GM12878 (cell line): ENCODE measurements at regions not wholly inside any gene's neighbourhood (a gene's known extent, or its start where the extent isn't known, plus 50 kb on each side); places are given as distances from the start of the nearest gene placed in this dataset.
A peak's percentile ranks its signal among the peaks of the same experiment; 100 is the strongest.

Experiments used
- ASH2L ChIP-seq: fragments of 300-600, 200-600 bp; sonication (generic); IDR thresholded peaks from 2 replicates; pipeline ENCODE4 v1.6.1; 2017; ENCODE audit warnings: low read depth, mild to moderate bottlenecking, borderline replicate concordance
- BCL11A ChIP-seq: IDR thresholded peaks from 2 replicates; pipeline ENCODE4 v1.6.1; 2011; ENCODE audit warnings: low read depth, low read length
- BMI1 ChIP-seq: fragments of 450-650 bp; IDR thresholded peaks from 2 replicates; pipeline ENCODE4 v1.6.1; 2016; ENCODE audit warnings: mild to moderate bottlenecking, moderate library complexity, borderline replicate concordance
- CBFB ChIP-seq: IDR thresholded peaks from 2 replicates; pipeline ENCODE4 v1.6.1; 2016; ENCODE audit warnings: antibody characterized with exemption, low read depth
- CHD4 ChIP-seq: fragments of 200-600 bp; sonication (generic); IDR thresholded peaks from 2 replicates; pipeline ENCODE4 v1.6.1; 2016; ENCODE audit warnings: mild to moderate bottlenecking
- CREM ChIP-seq: IDR thresholded peaks from 2 replicates; pipeline ENCODE4 v1.6.1; 2014; ENCODE audit warnings: antibody characterized with exemption, low read depth
- DPF2 ChIP-seq: fragments of 450-650 bp; IDR thresholded peaks from 2 replicates; pipeline ENCODE4 v1.6.1; 2017; ENCODE audit warnings: mild to moderate bottlenecking
- EZH2 ChIP-seq: IDR thresholded peaks from 2 replicates; pipeline ENCODE4 v1.6.1; 2012; ENCODE audit warnings: low read depth, mild to moderate bottlenecking, control low read depth, inconsistent platforms, low read length, borderline replicate concordance; ENCODE audit not compliant: control insufficient read depth
- IKZF1 ChIP-seq: fragments of 450-650 bp; conservative IDR thresholded peaks from 2 replicates; pipeline ENCODE4 v1.6.1; 2017; ENCODE audit warnings: antibody characterized with exemption, mild to moderate bottlenecking
- IRF4 ChIP-seq: IDR thresholded peaks from 2 replicates; pipeline ENCODE4 v1.6.1; 2011; ENCODE audit warnings: low read depth, low read length
- IRF5 ChIP-seq: fragments of 450-650 bp; IDR thresholded peaks from 2 replicates; pipeline ENCODE4 v1.6.1; 2017; ENCODE audit warnings: borderline replicate concordance
- JUNB ChIP-seq: IDR thresholded peaks from 2 replicates; pipeline ENCODE4 v1.6.1; 2016; ENCODE audit warnings: antibody characterized with exemption, mild to moderate bottlenecking
- KLF5 ChIP-seq: fragments of 450-650 bp; IDR thresholded peaks from 2 replicates; pipeline ENCODE4 v1.6.1; 2014; ENCODE audit warnings: mild to moderate bottlenecking; ENCODE audit not compliant: partially characterized antibody
- MTA2 ChIP-seq: fragments of 450-650 bp; IDR thresholded peaks from 2 replicates; pipeline ENCODE4 v1.6.1; 2016; ENCODE audit warnings: low read depth, mild to moderate bottlenecking, moderate library complexity
- MYB ChIP-seq: fragments of 150-350 bp; IDR thresholded peaks from 2 replicates; pipeline ENCODE4 v1.6.1; 2014; ENCODE audit warnings: mild to moderate bottlenecking, low read depth, low read length, borderline replicate concordance
- NR2C2 ChIP-seq: IDR thresholded peaks from 2 replicates; pipeline ENCODE4 v1.6.1; 2011; ENCODE audit warnings: borderline replicate concordance, low read depth; ENCODE audit not compliant: control insufficient read depth, insufficient read length
- NR2F1 ChIP-seq: fragments of 450-650 bp; conservative IDR thresholded peaks from 2 replicates; pipeline ENCODE4 v1.6.1; 2017; ENCODE audit warnings: mild to moderate bottlenecking
- POLR2A ChIP-seq: IDR thresholded peaks from 2 replicates; pipeline ENCODE4 v1.6.1; 2011; ENCODE audit warnings: low read depth, mild to moderate bottlenecking, low read length
- POU2F2 ChIP-seq: IDR thresholded peaks from 3 replicates; pipeline ENCODE4 v1.6.1; 2011; ENCODE audit warnings: low read depth, mild to moderate bottlenecking, low read length, borderline replicate concordance
- SIN3A ChIP-seq: IDR thresholded peaks from 2 replicates; pipeline ENCODE4 v1.6.1; 2012; ENCODE audit warnings: low read depth, low read length, improper control_type of control experiment
- SIX5 ChIP-seq: IDR thresholded peaks from 2 replicates; pipeline ENCODE4 v1.6.1; 2011; ENCODE audit warnings: mild to moderate bottlenecking, low read depth, low read length, moderate library complexity; ENCODE audit not compliant: severe bottlenecking
- SKIL ChIP-seq: fragments of 450-650 bp; IDR thresholded peaks from 2 replicates; pipeline ENCODE4 v1.6.1; 2017; ENCODE audit warnings: mild to moderate bottlenecking, low read depth, inconsistent platforms; ENCODE audit not compliant: poor library complexity, severe bottlenecking
- SMARCA5 ChIP-seq: fragments of 450-650 bp; IDR thresholded peaks from 2 replicates; pipeline ENCODE4 v1.6.1; 2017; ENCODE audit warnings: mild to moderate bottlenecking
- SUPT20H ChIP-seq: IDR thresholded peaks from 2 replicates; pipeline ENCODE4 v1.6.1; 2011; ENCODE audit warnings: low read depth, mild to moderate bottlenecking, low read length, moderate library complexity, borderline replicate concordance; ENCODE audit not compliant: control insufficient read depth
- TARDBP ChIP-seq: IDR thresholded peaks from 2 replicates; pipeline ENCODE4 v1.6.1; 2016; ENCODE audit warnings: borderline replicate concordance
- TBL1XR1 ChIP-seq: IDR thresholded peaks from 2 replicates; pipeline ENCODE4 v1.6.1; 2012; ENCODE audit warnings: low read depth, low read length, improper control_type of control experiment
- TCF7 ChIP-seq: IDR thresholded peaks from 2 replicates; pipeline ENCODE4 v1.6.1; 2014; ENCODE audit warnings: antibody characterized with exemption, borderline replicate concordance
- ZNF384 ChIP-seq: IDR thresholded peaks from 2 replicates; pipeline ENCODE4 v1.6.1; 2012; ENCODE audit warnings: low read depth, mild to moderate bottlenecking, low read length, improper control_type of control experiment, borderline replicate concordance
- ZZZ3 ChIP-seq: IDR thresholded peaks from 2 replicates; pipeline ENCODE4 v1.6.1; 2011; ENCODE audit warnings: low read depth; ENCODE audit not compliant: control insufficient read depth, insufficient read length

- TF ChIP-seq TCF7: no peak
- no peak for TF ChIP-seq CBFB
- no peak for TF ChIP-seq EZH2
- TF ChIP-seq NR2C2: no peak
- TF ChIP-seq SKIL: no peak
- no peak for TF ChIP-seq DPF2
- TF ChIP-seq BMI1: no peak
- no peak for TF ChIP-seq MTA2
- peak; percentile 63 for TF ChIP-seq IKZF1
- TF ChIP-seq ZNF384: no peak
- TF ChIP-seq JUNB: peak; percentile 77
- TF ChIP-seq SUPT20H: no peak
- TF ChIP-seq ZZZ3: no peak
- no peak for TF ChIP-seq MYB
- no peak for TF ChIP-seq CHD4
- no peak for TF ChIP-seq KLF5
- TF ChIP-seq CREM: 0 out of 2 replicates have a peak, but pooled peaks have one; percentile 15
- no peak for TF ChIP-seq SIX5
- TF ChIP-seq POU2F2: no peak
- TF ChIP-seq BCL11A: no peak
- TF ChIP-seq SIN3A: no peak
- no peak for TF ChIP-seq ASH2L
- no peak for TF ChIP-seq NR2F1
- peak; percentile 42; the same call in 1 of the 2 replicates for TF ChIP-seq IRF4
- TF ChIP-seq SMARCA5: no peak
- no peak for TF ChIP-seq POLR2A
- no peak for TF ChIP-seq TBL1XR1
- no peak for TF ChIP-seq TARDBP
- TF ChIP-seq IRF5: no peak
Measured at GRCh38 chr2:143901185-143901842, 618.6 kb downstream of the ZEB2 start (continued).
